ENCODE measurements at regions not wholly inside any gene's neighbourhood (a gene's known extent, or its start where the extent isn't known, plus 50 kb on each side); places are given as distances from the start of the nearest gene placed in this dataset.

GRCh38 chr7:27351786-27352185 lies 109.2 kb downstream of the EVX1 start:
- TF ChIP-seq, protein P1, sequence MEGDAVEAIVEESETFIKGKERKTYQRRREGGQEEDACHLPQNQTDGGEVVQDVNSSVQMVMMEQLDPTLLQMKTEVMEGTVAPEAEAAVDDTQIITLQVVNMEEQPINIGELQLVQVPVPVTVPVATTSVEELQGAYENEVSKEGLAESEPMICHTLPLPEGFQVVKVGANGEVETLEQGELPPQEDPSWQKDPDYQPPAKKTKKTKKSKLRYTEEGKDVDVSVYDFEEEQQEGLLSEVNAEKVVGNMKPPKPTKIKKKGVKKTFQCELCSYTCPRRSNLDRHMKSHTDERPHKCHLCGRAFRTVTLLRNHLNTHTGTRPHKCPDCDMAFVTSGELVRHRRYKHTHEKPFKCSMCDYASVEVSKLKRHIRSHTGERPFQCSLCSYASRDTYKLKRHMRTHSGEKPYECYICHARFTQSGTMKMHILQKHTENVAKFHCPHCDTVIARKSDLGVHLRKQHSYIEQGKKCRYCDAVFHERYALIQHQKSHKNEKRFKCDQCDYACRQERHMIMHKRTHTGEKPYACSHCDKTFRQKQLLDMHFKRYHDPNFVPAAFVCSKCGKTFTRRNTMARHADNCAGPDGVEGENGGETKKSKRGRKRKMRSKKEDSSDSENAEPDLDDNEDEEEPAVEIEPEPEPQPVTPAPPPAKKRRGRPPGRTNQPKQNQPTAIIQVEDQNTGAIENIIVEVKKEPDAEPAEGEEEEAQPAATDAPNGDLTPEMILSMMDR (conservative IDR thresholded peaks at IDR 0.05; ENCODE audit: low read depth), result no peak
- CTCF ChIA-PET, result interaction anchor here (0.6 kb wide), 1 partner anchor 1230 kb away, joined by 3 read pairs; no protein-coding TSS in a partner anchor

GRCh38 chr7:27359181-27360125 lies 116.9 kb downstream of the EVX1 start:
- no peak overlapping the region for H3K27ac ChIP-seq
- POLR2A ChIA-PET (ENCODE audit: low non-redundant PET), result no interaction called here
- TF ChIP-seq, protein P1 (conservative IDR thresholded peaks at IDR 0.05; ENCODE audit: low read depth), result no peak
- CTCF ChIA-PET, result interaction anchor here (1.4 kb wide), 1 partner anchor 82 kb away, joined by 5 read pairs; no protein-coding TSS in a partner anchor
- DNase-seq (ENCODE audit: low spot score), result no peak

More at GRCh38 chr7:27351786-27352185, 109.2 kb downstream of the EVX1 start:
- H3K27ac ChIP-seq, result no peak overlapping the region
- DNase-seq (ENCODE audit: low spot score), result no peak
- POLR2A ChIA-PET (ENCODE audit: low non-redundant PET), result no interaction called here

DNA sequence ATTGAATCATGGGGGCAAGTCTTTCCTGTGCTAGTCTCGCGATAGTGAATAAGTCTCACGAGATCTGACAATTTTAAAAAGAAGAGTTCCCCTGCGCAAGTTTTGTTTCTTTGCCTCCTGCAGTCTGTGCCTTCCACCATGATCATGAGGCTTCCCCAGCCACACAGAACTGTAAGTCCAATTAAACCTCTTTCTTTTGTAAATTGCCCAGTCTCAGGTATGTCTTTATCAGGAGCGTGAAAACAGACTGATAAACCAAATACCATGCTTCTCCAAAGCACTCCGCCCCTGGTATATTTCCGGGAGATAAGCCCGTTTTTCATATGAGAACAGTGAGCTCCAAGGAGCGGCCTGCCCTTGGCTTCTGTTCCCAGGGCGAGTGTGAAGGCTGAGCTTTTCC lies 118.9 kb downstream of the EVX1 start:
- CTCF ChIA-PET, result interaction anchor here (0.6 to 0.7 kb wide), 2 partner anchors 355 to 696 kb away, joined by 3 read pairs; no protein-coding TSS in a partner anchor
- TF ChIP-seq, protein P1 (conservative IDR thresholded peaks at IDR 0.05; ENCODE audit: low read depth), result no peak
- H3K27ac ChIP-seq, result no peak overlapping the region
- no peak for DNase-seq (ENCODE audit: low spot score)
- POLR2A ChIA-PET (ENCODE audit: low non-redundant PET), result no interaction called here

- H3K27ac ChIP-seq, result no peak overlapping the region
- DNase-seq (ENCODE audit: low spot score), result no peak
- TF ChIP-seq, protein P1 (conservative IDR thresholded peaks at IDR 0.05; ENCODE audit: low read depth), result no peak
- POLR2A ChIA-PET (ENCODE audit: low non-redundant PET), result no interaction called here
- CTCF ChIA-PET, result interaction anchor here (0.5 to 0.7 kb wide), 2 partner anchors 354 to 406 kb away, joined by 3 to 4 read pairs; no protein-coding TSS in a partner anchor
Measured at GRCh38 chr7:27362026-27362425, 119.4 kb downstream of the EVX1 start.

DNA sequence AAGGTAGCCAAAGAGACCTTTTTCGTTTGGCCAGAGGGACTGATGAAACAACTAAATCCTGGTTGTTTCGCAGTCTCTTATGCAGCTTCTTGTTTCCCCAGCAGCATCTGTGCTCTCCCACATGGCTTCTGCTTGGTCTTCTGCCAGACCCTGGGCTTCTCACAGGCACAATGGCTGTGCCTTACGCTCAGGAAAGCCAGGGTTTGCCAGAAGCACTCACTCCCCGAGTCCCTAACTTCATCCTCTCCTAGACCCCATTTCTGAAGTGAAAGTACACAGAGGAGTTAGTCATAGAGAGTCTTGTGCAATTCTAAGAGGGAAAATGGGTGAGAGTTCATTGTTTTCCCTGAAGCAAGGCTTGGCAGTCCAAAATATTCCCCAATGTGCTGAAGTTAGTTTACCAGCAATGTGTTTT lies 121.7 kb downstream of the EVX1 start:
- ChIA-PET CTCF (interaction anchor here (0.6 kb wide), 1 partner anchor 13 kb away, joined by 3 read pairs; no protein-coding TSS in a partner anchor), POLR2A (ENCODE audit: low non-redundant PET) (no interaction called here)
- DNase-seq (ENCODE audit: low spot score), result peak; percentile 53
- TF ChIP-seq, protein P1 (conservative IDR thresholded peaks at IDR 0.05; ENCODE audit: low read depth), result no peak
- peak overlapping the region; percentile 44 for H3K27ac ChIP-seq

GRCh38 chr7:27367179-27367932 lies 124.8 kb downstream of the EVX1 start:
- no peak for DNase-seq (ENCODE audit: low spot score)
- no peak overlapping the region for H3K27ac ChIP-seq
- TF ChIP-seq, protein P1 (conservative IDR thresholded peaks at IDR 0.05; ENCODE audit: low read depth), result no peak
- ChIA-PET CTCF (interaction anchor here (0.6 to 1.0 kb wide), 3 partner anchors 14 to 155 kb away, joined by 3 to 5 read pairs (median 4); no protein-coding TSS in a partner anchor), POLR2A (ENCODE audit: low non-redundant PET) (no interaction called here)
